NCI-H526 treated with DMSO at 0.1 percent for 48 hours (cell line): ENCODE measurements at regions not wholly inside any gene's neighbourhood (a gene's known extent, or its start where the extent isn't known, plus 50 kb on each side); places are given as distances from the start of the nearest gene placed in this dataset.
A peak's percentile ranks its signal among the peaks of the same experiment; 100 is the strongest.
"Not testable (repeated sequence)": the region's sequence is repeated elsewhere in the genome, so short reads cannot be mapped to it uniquely, and the experiment has no call there.

Experiments used
- DNase-seq: peaks from one replicate; lab custom pipeline; 2025; lab: John Stamatoyannopoulos, UW

- DNase-seq = not testable (repeated sequence)
These were observed 394.3 kb downstream of the PTH2R start for GRCh38 chr2:208800887-208801286.

GRCh38 chr2:208807756-208808155 is 401.2 kb downstream of the PTH2R start:
- DNase-seq = no peak

GRCh38 chr2:208811885-208812284 is 405.3 kb downstream of the PTH2R start:
- DNase-seq = not testable (repeated sequence)

- no peak for DNase-seq
These were observed 412.6 kb downstream of the PTH2R start for GRCh38 chr2:208819190-208819589.

GRCh38 chr2:208820014-208820688 is 413.6 kb downstream of the PTH2R start:
- DNase-seq = peak; percentile 10

GRCh38 chr2:208827109-208827508 is 420.5 kb downstream of the PTH2R start:
- no peak for DNase-seq

GRCh38 chr2:208827549-208828221 is 421.1 kb downstream of the PTH2R start:
- no peak for DNase-seq

GRCh38 chr2:208830203-208830602 is 423.6 kb downstream of the PTH2R start:
- DNase-seq = no peak

- no peak for DNase-seq
These were observed 441.1 kb downstream of the PTH2R start for GRCh38 chr2:208847651-208848050.

GRCh38 chr2:208854717-208855116 is 448.1 kb downstream of the PTH2R start:
- no peak for DNase-seq

GRCh38 chr2:208867374-208867773 is 460.8 kb downstream of the PTH2R start:
- DNase-seq = no peak

GRCh38 chr2:208872591-208872990 is 466.0 kb downstream of the PTH2R start:
- no peak for DNase-seq

GRCh38 chr2:208879666-208880065 is 473.1 kb downstream of the PTH2R start:
- DNase-seq = no peak

- no peak for DNase-seq
These were observed 473.6 kb downstream of the PTH2R start for GRCh38 chr2:208880171-208880570.

- no peak for DNase-seq
These were observed 483.9 kb downstream of the PTH2R start for GRCh38 chr2:208890486-208890885.

- DNase-seq = no peak
These were observed 485.6 kb downstream of the PTH2R start for GRCh38 chr2:208892203-208892602.

GRCh38 chr2:208906330-208906729 is 499.7 kb downstream of the PTH2R start:
- DNase-seq = no peak

- DNase-seq = no peak
These were observed 508.4 kb upstream of the MAP2 start for GRCh38 chr2:208915401-208915800.

- no peak for DNase-seq
These were observed 507.0 kb upstream of the MAP2 start for GRCh38 chr2:208916881-208917280.

- DNase-seq = not testable (repeated sequence)
These were observed 502.5 kb upstream of the MAP2 start for GRCh38 chr2:208921358-208921757.

- no peak for DNase-seq
These were observed 496.0 kb upstream of the MAP2 start for GRCh38 chr2:208927867-208928266.

- no peak for DNase-seq
These were observed 494.5 kb upstream of the MAP2 start for GRCh38 chr2:208929139-208929864.

- no peak for DNase-seq
These were observed 493.9 kb upstream of the MAP2 start for GRCh38 chr2:208929894-208930427.
